ENCODE measurements at regions not wholly inside any gene's neighbourhood (a gene's known extent, or its start where the extent isn't known, plus 50 kb on each side); places are given as distances from the start of the nearest gene placed in this dataset.

DNA sequence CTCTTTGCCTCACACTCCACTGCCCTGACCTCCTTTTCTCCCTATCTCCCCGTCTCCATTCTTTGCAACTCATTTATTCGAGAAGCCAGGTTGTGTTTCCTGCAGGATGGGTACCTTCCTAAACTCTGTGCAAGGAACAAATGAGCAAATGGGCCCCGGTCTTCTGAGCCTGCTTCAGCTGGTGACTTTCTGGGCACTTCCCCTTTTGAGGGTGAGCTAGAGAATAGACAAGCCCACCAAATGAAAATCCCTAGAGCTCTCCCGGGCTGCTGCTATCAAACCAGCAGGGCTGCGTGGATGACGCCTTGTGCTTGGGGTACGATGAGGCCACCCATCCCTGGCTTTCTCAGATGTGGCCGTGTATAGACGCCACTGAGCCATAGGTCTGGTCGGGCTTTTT lies 91.0 kb upstream of the FOXA2 start:
- Histone ChIP-seq H3K27me3 (ENCODE audit: control insufficient read depth in 1 of 2, insufficient read depth in 2 of 2, low read length in 2 of 2) (peaks cover 2 to 11% of the 10 kb centered on the region in 2 experiments; a peak in 2 of 5 replicates), H3K79me2 (ENCODE audit: insufficient read depth, low read length) (no peaks in the 10 kb centered on the region), H4K20me1 (ENCODE audit: insufficient read depth, low read length) (no peaks in the 10 kb centered on the region), H2AFZ (ENCODE audit: low read length) (no peak overlapping the region), H3K36me3 (replicated peaks in 1 of 2; ENCODE audit: control insufficient read depth in 1 of 2, insufficient read depth in 2 of 2, low read length in 2 of 2) (no peaks in the 10 kb centered on the region), H3K4me2 (ENCODE audit: low read depth, low read length) (no peak overlapping the region), H3K9ac (ENCODE audit: insufficient read depth, low read depth, low read length) (no peak overlapping the region), H3K4me3 (replicated peaks in 1 of 3; ENCODE audit: insufficient read depth in 1 of 3, low read depth in 2 of 3, low read length in 3 of 3) (no peak overlapping the region), H3K27ac (ENCODE audit: extremely low read length, insufficient read depth, low read length) (no peak overlapping the region), H3K4me1 (ENCODE audit: insufficient read depth, low read length) (peaks cover 13% of the 10 kb centered on the region), H3K9me3 (ENCODE audit: low read length) (peaks cover 11% of the 10 kb centered on the region)
- whole genome bisulfite sequencing (ENCODE audit: low lambda C conversion rate): 52% methylated on average over 10 of the region's 10 CpGs
- no TSS peak for BruUV-seq (replicated peaks)
- in situ Hi-C loops (cut with HindIII; ENCODE audit: extremely low pct_ligation_motif_present, low pct_unique_long_range_greater_than_20kb) (no loop called here), intact Hi-C loops (cut with micrococcal nuclease; ENCODE audit: unreplicated experiment) (no loop called here)
- TF ChIP-seq HNRNPK (IDR thresholded peaks at IDR 0.05; ENCODE audit: low read depth, low read length, poor library complexity, severe bottlenecking) (no peak), ZKSCAN8 (CRISPR knock-in tag; IDR thresholded peaks at IDR 0.05; ENCODE audit: borderline replicate concordance) (no peak), ZNF468 (CRISPR knock-in tag; IDR thresholded peaks at IDR 0.05) (no peak)
- TF ChIP-seq, protein P1, sequence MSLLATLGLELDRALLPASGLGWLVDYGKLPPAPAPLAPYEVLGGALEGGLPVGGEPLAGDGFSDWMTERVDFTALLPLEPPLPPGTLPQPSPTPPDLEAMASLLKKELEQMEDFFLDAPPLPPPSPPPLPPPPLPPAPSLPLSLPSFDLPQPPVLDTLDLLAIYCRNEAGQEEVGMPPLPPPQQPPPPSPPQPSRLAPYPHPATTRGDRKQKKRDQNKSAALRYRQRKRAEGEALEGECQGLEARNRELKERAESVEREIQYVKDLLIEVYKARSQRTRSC (CRISPR knock-in tag; IDR thresholded peaks at IDR 0.05; ENCODE audit: low read depth): no peak
- TF ChIP-seq, protein P2, sequence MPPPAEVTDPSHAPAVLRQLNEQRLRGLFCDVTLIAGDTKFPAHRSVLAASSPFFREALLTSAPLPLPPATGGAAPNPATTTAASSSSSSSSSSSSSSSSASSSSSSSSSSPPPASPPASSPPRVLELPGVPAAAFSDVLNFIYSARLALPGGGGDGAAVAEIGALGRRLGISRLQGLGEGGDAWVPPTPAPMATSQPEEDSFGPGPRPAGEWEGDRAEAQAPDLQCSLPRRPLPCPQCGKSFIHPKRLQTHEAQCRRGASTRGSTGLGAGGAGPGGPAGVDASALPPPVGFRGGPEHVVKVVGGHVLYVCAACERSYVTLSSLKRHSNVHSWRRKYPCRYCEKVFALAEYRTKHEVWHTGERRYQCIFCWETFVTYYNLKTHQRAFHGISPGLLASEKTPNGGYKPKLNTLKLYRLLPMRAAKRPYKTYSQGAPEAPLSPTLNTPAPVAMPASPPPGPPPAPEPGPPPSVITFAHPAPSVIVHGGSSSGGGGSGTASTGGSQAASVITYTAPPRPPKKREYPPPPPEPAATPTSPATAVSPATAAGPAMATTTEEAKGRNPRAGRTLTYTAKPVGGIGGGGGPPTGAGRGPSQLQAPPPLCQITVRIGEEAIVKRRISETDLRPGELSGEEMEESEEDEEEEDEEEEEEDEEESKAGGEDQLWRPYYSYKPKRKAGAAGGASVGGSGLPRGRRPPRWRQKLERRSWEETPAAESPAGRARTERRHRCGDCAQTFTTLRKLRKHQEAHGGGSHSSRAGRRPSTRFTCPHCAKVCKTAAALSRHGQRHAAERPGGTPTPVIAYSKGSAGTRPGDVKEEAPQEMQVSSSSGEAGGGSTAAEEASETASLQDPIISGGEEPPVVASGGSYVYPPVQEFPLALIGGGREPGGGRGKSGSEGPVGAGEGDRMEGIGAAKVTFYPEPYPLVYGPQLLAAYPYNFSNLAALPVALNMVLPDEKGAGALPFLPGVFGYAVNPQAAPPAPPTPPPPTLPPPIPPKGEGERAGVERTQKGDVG (CRISPR knock-in tag; IDR thresholded peaks at IDR 0.05; ENCODE audit: borderline replicate concordance): no peak
- TF ChIP-seq, protein P3, sequence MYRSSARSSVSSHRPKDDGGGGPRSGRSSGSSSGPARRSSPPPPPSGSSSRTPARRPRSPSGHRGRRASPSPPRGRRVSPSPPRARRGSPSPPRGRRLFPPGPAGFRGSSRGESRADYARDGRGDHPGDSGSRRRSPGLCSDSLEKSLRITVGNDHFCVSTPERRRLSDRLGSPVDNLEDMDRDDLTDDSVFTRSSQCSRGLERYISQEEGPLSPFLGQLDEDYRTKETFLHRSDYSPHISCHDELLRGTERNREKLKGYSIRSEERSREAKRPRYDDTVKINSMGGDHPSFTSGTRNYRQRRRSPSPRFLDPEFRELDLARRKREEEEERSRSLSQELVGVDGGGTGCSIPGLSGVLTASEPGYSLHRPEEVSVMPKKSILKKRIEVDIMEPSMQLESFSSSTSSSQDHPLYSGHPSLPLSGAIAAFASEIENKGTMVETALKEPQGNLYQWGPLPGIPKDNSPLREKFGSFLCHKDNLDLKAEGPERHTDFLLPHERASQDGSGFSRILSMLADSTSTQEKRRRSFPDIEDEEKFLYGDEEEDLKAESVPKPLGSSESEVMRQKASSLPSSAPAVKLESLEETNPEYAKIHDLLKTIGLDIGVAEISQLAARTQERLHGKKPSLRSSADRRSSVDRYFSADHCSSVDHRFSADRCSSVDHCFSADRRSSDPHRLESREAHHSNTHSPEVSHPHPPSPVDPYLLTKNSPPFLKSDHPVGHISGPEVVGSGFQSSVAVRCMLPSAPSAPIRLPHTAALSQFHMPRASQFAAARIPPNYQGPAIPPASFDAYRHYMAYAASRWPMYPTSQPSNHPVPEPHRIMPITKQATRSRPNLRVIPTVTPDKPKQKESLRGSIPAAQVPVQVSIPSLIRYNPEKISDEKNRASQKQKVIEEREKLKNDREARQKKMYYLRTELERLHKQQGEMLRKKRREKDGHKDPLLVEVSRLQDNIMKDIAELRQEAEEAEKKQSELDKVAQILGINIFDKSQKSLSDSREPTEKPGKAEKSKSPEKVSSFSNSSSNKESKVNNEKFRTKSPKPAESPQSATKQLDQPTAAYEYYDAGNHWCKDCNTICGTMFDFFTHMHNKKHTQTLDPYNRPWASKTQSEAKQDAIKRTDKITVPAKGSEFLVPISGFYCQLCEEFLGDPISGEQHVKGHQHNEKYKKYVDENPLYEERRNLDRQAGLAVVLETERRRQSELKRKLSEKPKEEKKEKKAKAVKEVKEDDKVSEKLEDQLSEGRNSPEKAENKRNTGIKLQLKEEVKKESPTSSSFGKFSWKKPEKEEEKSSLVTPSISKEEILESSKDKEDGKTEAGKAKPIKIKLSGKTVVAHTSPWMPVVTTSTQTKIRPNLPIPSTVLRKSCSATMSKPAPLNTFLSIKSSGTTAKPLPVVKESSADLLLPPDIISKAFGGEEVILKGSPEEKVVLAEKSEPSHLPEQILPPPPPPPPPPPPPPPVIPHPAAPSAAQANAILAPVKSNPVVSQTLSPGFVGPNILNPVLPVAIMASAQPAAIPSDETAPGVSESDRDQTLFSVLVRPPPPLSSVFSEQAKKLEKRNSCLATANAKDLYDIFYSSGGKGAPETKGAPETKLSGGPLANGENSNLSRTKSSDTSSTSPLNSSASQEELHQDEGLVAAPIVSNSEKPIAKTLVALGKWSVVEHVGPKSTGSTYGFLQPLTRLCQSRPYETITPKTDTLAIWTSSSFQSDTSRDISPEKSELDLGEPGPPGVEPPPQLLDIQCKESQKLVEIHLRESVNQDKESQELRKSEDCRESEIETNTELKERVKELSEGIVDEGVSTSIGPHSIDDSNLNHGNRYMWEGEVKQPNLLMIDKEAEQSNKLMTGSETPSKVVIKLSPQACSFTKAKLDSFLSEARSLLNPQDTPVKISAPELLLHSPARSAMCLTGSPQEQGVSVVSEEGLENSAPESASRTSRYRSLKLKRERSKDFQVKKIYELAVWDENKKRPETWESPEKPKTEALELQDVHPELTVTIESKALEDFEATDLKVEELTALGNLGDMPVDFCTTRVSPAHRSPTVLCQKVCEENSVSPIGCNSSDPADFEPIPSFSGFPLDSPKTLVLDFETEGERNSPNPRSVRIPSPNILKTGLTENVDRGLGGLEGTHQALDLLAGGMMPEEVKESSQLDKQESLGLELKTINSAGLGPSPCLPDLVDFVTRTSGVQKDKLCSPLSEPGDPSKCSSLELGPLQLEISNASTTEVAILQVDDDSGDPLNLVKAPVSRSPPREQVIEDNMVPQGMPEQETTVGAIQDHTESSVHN (CRISPR knock-in tag; IDR thresholded peaks at IDR 0.05): no peak
- CTCF ChIA-PET (ENCODE audit: low intra/inter-chr PET ratio, low total read pairs): no interaction called here
- POLR2A ChIA-PET: no interaction called here
- FAIRE-seq (no peak), DNase-seq (ENCODE audit: low spot score) (no peak), ATAC-seq (no peak)

All from HepG2 (cell line).